Activated CD8-positive, alpha-beta T cell treated with anti-CD3 and anti-CD28 coated beads for 36 hours (primary cell): ENCODE measurements at regions not wholly inside any gene's neighbourhood (a gene's known extent, or its start where the extent isn't known, plus 50 kb on each side); places are given as distances from the start of the nearest gene placed in this dataset.
"Not testable (repeated sequence)": the region's sequence is repeated elsewhere in the genome, so short reads cannot be mapped to it uniquely, and the experiment has no call there.

Experiments used
- ATAC-seq: fragments of 200-7000 bp; cut with Tn5 transposase; one replicate; pipeline ENCODE4 v1.10.0; 2021; ENCODE audit warnings: mild to moderate bottlenecking, moderate library complexity
- CTCF ChIA-PET: fragments of 350-600 bp; sonication (Branson Sonifier 250); formaldehyde crosslinking; loops from one replicate; lab custom pipeline; 2021; ENCODE audit warnings: antibody characterized with exemption; lab: Charles Lee
- POLR2A ChIA-PET: fragments of 350-600 bp; sonication (Branson Sonifier 250); formaldehyde crosslinking; loops from one replicate; lab custom pipeline; 2021; ENCODE audit warnings: antibody characterized with exemption; lab: Charles Lee
- DNase-seq: peaks from one replicate; pipeline ENCODE4 v3.0.0-alpha.2; 2020
- H3K27ac Mint-ChIP-seq: one replicate; pipeline ENCODE4 v1.8.0; 2021; ENCODE audit warnings: mild to moderate bottlenecking, mixed read lengths
- H3K27me3 Mint-ChIP-seq: one replicate; pipeline ENCODE4 v1.8.0; 2021; ENCODE audit warnings: mixed read lengths
- H3K36me3 Mint-ChIP-seq: one replicate; pipeline ENCODE4 v1.8.0; 2021; ENCODE audit warnings: low read depth, mixed read lengths
- H3K4me1 Mint-ChIP-seq: one replicate; pipeline ENCODE4 v1.8.0; 2021; ENCODE audit warnings: low read depth, mixed read lengths
- H3K4me3 Mint-ChIP-seq: one replicate; pipeline ENCODE4 v1.8.0; 2021; ENCODE audit warnings: mild to moderate bottlenecking, moderate library complexity, mixed read lengths
- H3K9me3 Mint-ChIP-seq: one replicate; pipeline ENCODE4 v1.8.0; 2021; ENCODE audit warnings: mixed read lengths
- CTCF ChIP-seq: fragments of 200-600 bp; IDR thresholded peaks from one replicate; pipeline ENCODE4 v1.8.0; 2022; ENCODE audit warnings: antibody characterized with exemption, mild to moderate bottlenecking
- intact Hi-C: fragments of 100-400 bp; cut with micrococcal nuclease; formaldehyde crosslinking; loops from one replicate; pipeline ENCODE4 v1.10.0; 2022

GRCh38 chr15:38103564-38103963, 149.1 kb upstream of the SPRED1 start:
- CTCF ChIA-PET = no interaction called here
- TF ChIP-seq CTCF = no peak

GRCh38 chr15:38111070-38111469, 141.6 kb upstream of the SPRED1 start:
- ATAC-seq (no peak), DNase-seq (no peak)
- peaks cover 16% of the 10 kb centered on the region for H3K27me3 Mint-ChIP-seq
- no peak overlapping the region for H3K27ac Mint-ChIP-seq
- CTCF ChIA-PET = no interaction called here
- intact Hi-C loops = no loop called here
- no peaks in the 10 kb centered on the region for H3K36me3 Mint-ChIP-seq
- no peaks in the 10 kb centered on the region for H3K4me1 Mint-ChIP-seq
- H3K4me3 Mint-ChIP-seq = no peak overlapping the region
- TF ChIP-seq CTCF = no peak
- H3K9me3 Mint-ChIP-seq = peaks cover 1% of the 10 kb centered on the region
- POLR2A ChIA-PET = interaction anchor here (0.6 kb wide), 1 partner anchor 239 kb away, joined by 3 read pairs; no protein-coding TSS in a partner anchor

More at GRCh38 chr15:38103564-38103963, 149.1 kb upstream of the SPRED1 start:
- H3K4me1 Mint-ChIP-seq = no peaks in the 10 kb centered on the region
- peaks cover 1% of the 10 kb centered on the region for H3K9me3 Mint-ChIP-seq
- no peak overlapping the region for H3K4me3 Mint-ChIP-seq
- ATAC-seq = no peak
- H3K27me3 Mint-ChIP-seq = peaks cover 16% of the 10 kb centered on the region
- POLR2A ChIA-PET = no interaction called here
- intact Hi-C loops = no loop called here
- no peak for DNase-seq
- H3K36me3 Mint-ChIP-seq = no peaks in the 10 kb centered on the region
- no peak overlapping the region for H3K27ac Mint-ChIP-seq

GRCh38 chr15:38112406-38112805, 140.2 kb upstream of the SPRED1 start:
- H3K9me3 Mint-ChIP-seq = peaks cover 1% of the 10 kb centered on the region
- POLR2A ChIA-PET = no interaction called here
- H3K27me3 Mint-ChIP-seq = peaks cover 16% of the 10 kb centered on the region
- ATAC-seq (no peak), DNase-seq (no peak)
- CTCF ChIA-PET = no interaction called here
- H3K4me1 Mint-ChIP-seq = no peaks in the 10 kb centered on the region
- no peak for TF ChIP-seq CTCF
- H3K4me3 Mint-ChIP-seq = no peak overlapping the region
- no peaks in the 10 kb centered on the region for H3K36me3 Mint-ChIP-seq
- intact Hi-C loops = no loop called here
- H3K27ac Mint-ChIP-seq = no peak overlapping the region

- no peak overlapping the region for H3K4me3 Mint-ChIP-seq
- no peak for TF ChIP-seq CTCF
- no peaks in the 10 kb centered on the region for H3K36me3 Mint-ChIP-seq
- POLR2A ChIA-PET = no interaction called here
- intact Hi-C loops = no loop called here
- no peaks in the 10 kb centered on the region for H3K4me1 Mint-ChIP-seq
- ATAC-seq (no peak), DNase-seq (no peak)
- CTCF ChIA-PET = no interaction called here
- H3K9me3 Mint-ChIP-seq = peaks cover 1% of the 10 kb centered on the region
- H3K27me3 Mint-ChIP-seq = peaks cover 14% of the 10 kb centered on the region
- no peak overlapping the region for H3K27ac Mint-ChIP-seq
These were observed 137.5 kb upstream of the SPRED1 start for GRCh38 chr15:38115121-38115520.

GRCh38 chr15:38117781-38118180, 134.9 kb upstream of the SPRED1 start:
- ATAC-seq = no peak
- H3K4me1 Mint-ChIP-seq = no peaks in the 10 kb centered on the region

GRCh38 chr15:38119865-38120264, 132.8 kb upstream of the SPRED1 start:
- H3K36me3 Mint-ChIP-seq, ATAC-seq, H3K4me3 Mint-ChIP-seq, H3K4me1 Mint-ChIP-seq, intact Hi-C loops, H3K9me3 Mint-ChIP-seq, POLR2A ChIA-PET, DNase-seq, H3K27ac Mint-ChIP-seq, CTCF ChIA-PET, H3K27me3 Mint-ChIP-seq: not testable (repeated sequence)

More at GRCh38 chr15:38117781-38118180, 134.9 kb upstream of the SPRED1 start:
- Mint-ChIP-seq H3K36me3 (no peaks in the 10 kb centered on the region), H3K27me3 (peaks cover 13% of the 10 kb centered on the region), H3K27ac (no peak overlapping the region), H3K4me3 (no peak overlapping the region), H3K9me3 (peaks cover 1% of the 10 kb centered on the region)
- DNase-seq = no peak
- TF ChIP-seq CTCF = no peak
- ChIA-PET POLR2A (no interaction called here), CTCF (no interaction called here)
- intact Hi-C loops = no loop called here
